ENCODE measurements at regions not wholly inside any gene's neighbourhood (a gene's known extent, or its start where the extent isn't known, plus 50 kb on each side); places are given as distances from the start of the nearest gene placed in this dataset.

DNA sequence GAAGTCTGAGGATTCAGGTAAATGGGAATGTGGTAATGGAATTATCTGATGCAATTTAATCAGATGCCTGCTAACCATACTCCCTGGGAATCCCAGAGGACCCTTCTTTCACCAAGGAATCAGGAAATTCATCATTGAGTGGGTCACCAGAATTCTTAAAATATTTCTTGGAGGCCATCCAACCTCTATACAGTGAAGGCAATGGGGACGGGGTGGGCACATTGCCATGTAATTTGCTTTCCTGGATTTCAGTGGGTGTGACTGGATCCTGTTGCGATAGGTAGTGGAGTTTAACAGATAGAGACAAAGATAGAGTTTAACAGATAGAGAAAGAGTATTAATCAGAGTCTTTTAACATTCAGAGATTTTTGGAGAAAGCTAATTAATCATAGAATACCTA lies 394.4 kb downstream of the DAD1 start:
- Histone ChIP-seq H3K4me1 (ENCODE audit: control insufficient read depth in 2 of 2, insufficient read depth in 2 of 2, low read length in 2 of 2) (no peaks in the 10 kb centered on the region), H3K79me2 (ENCODE audit: control insufficient read depth, insufficient read depth, low read length) (no peaks in the 10 kb centered on the region), H4K20me1 (ENCODE audit: control insufficient read depth, insufficient read depth, low read length, poor library complexity, severe bottlenecking) (no peaks in the 10 kb centered on the region), H3K9ac (ENCODE audit: low read length) (no peak overlapping the region), H3K9me3 (ENCODE audit: control extremely low read depth in 1 of 3, control insufficient read depth in 2 of 3, insufficient read depth in 1 of 3, low read length in 2 of 3) (peaks cover 0 to 7% (median 0%) of the 10 kb centered on the region in 3 donors), H3K4me2 (replicated peaks; ENCODE audit: low read depth, low read length, poor library complexity, severe bottlenecking) (no peak overlapping the region), H2AFZ (ENCODE audit: insufficient read depth, low read depth, low read length, poor library complexity, severe bottlenecking) (no peak overlapping the region), H3K27ac (ENCODE audit: low read length in 2 of 2) (no peak overlapping the region), H3K4me3 (ENCODE audit: control extremely low read depth in 1 of 5, extremely low read depth in 1 of 5, insufficient read depth in 1 of 5, low read depth in 2 of 5, low read length in 4 of 5) (no peak overlapping the region), H3K27me3 (replicated peaks in 1 of 4; ENCODE audit: control extremely low read depth in 1 of 4, control insufficient read depth in 3 of 4, insufficient read depth in 4 of 4, low read length in 3 of 4) (peaks cover 0 to 3% (median 0%) of the 10 kb centered on the region in 4 experiments), H3K36me3 (replicated peaks in 1 of 2; ENCODE audit: control extremely low read depth in 1 of 2, control insufficient read depth in 1 of 2, extremely low read depth in 1 of 2, insufficient read depth in 2 of 2, low read length in 1 of 2) (no peaks in the 10 kb centered on the region)
- Mint-ChIP-seq H3K27ac (no peak overlapping the region), H3K9me3 (ENCODE audit: insufficient read depth) (peaks cover 5% of the 10 kb centered on the region), H3K4me3 (no peak overlapping the region), H3K4me1 (no peaks in the 10 kb centered on the region), H3K27me3 (peaks cover 33% of the 10 kb centered on the region)
- ChIA-PET CTCF (no interaction called here), POLR2A (no interaction called here)
- 100% methylated on average over 1 of the region's 2 CpGs for WGBS (ENCODE audit: insufficient coverage)
- TF ChIP-seq, protein P1, sequence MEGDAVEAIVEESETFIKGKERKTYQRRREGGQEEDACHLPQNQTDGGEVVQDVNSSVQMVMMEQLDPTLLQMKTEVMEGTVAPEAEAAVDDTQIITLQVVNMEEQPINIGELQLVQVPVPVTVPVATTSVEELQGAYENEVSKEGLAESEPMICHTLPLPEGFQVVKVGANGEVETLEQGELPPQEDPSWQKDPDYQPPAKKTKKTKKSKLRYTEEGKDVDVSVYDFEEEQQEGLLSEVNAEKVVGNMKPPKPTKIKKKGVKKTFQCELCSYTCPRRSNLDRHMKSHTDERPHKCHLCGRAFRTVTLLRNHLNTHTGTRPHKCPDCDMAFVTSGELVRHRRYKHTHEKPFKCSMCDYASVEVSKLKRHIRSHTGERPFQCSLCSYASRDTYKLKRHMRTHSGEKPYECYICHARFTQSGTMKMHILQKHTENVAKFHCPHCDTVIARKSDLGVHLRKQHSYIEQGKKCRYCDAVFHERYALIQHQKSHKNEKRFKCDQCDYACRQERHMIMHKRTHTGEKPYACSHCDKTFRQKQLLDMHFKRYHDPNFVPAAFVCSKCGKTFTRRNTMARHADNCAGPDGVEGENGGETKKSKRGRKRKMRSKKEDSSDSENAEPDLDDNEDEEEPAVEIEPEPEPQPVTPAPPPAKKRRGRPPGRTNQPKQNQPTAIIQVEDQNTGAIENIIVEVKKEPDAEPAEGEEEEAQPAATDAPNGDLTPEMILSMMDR (IDR thresholded peaks at IDR 0.05) = no peak
- no peak for TF ChIP-seq EZH2 (IDR thresholded peaks at IDR 0.05; ENCODE audit: borderline replicate concordance, insufficient read depth, low read depth, low read length, poor library complexity, severe bottlenecking)
- DNase-seq (no peak), ATAC-seq (ENCODE audit: low read depth) (no peak)
- intact Hi-C loops (cut with micrococcal nuclease) = no loop called here

DNA sequence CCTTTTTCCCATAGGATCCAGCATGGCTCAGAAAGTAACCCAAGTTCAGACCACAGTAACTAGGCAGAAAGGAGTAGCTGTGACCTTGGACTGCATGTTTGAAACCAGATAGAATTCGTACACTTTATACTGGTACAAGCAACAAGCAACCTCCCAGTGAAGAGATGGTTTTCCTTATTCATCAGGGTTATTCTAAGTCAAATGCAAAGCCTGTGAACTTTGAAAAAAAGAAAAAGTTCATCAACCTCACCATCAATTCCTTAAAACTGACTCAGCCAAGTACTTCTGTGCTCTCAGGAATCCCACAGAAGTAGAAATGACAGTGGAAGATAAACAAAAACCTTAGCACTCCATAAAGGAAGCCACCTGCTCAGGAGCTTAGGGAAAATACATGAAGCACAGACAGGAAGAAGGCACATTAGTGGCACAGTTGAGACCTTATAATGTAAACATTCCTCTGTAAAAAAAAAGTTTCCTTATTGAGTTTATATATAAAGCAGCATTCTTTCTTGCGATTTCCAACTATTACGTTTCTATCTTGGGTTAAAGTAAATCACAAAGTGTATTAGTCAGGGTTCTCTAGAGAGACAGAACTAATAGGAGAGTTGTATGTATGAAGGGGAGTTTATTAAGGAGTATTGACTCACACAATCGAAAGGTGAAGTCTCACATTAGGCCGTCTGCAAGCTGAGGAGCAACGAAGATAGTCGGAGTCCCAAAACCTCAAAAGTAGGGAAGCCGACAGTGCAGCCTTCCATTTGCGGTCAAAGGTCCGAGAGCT lies 398.4 kb downstream of the DAD1 start:
- peaks cover 30% of the 10 kb centered on the region for H3K27me3 Mint-ChIP-seq
- H2AFZ ChIP-seq (ENCODE audit: insufficient read depth, low read depth, low read length, poor library complexity, severe bottlenecking) = no peak overlapping the region
- 83% methylated on average over 7 of the region's 10 CpGs for WGBS (ENCODE audit: insufficient coverage)

More for the DNA sequence above, 398.4 kb downstream of the DAD1 start:
- Histone ChIP-seq H3K4me2 (replicated peaks; ENCODE audit: low read depth, low read length, poor library complexity, severe bottlenecking) (no peak overlapping the region), H3K4me1 (ENCODE audit: control insufficient read depth in 2 of 2, insufficient read depth in 2 of 2, low read length in 2 of 2) (no peaks in the 10 kb centered on the region), H3K9ac (ENCODE audit: low read length) (no peak overlapping the region), H3K27me3 (replicated peaks in 1 of 4; ENCODE audit: control extremely low read depth in 1 of 4, control insufficient read depth in 3 of 4, insufficient read depth in 4 of 4, low read length in 3 of 4) (peaks cover 0 to 4% (median 0%) of the 10 kb centered on the region in 4 experiments), H3K4me3 (ENCODE audit: control extremely low read depth in 1 of 5, extremely low read depth in 1 of 5, insufficient read depth in 1 of 5, low read depth in 2 of 5, low read length in 4 of 5) (no peak overlapping the region), H3K79me2 (ENCODE audit: control insufficient read depth, insufficient read depth, low read length) (no peaks in the 10 kb centered on the region), H3K9me3 (ENCODE audit: control extremely low read depth in 1 of 3, control insufficient read depth in 2 of 3, insufficient read depth in 1 of 3, low read length in 2 of 3) (no peaks in the 10 kb centered on the region), H3K27ac (ENCODE audit: low read length in 2 of 2) (no peak overlapping the region), H3K36me3 (replicated peaks in 1 of 2; ENCODE audit: control extremely low read depth in 1 of 2, control insufficient read depth in 1 of 2, extremely low read depth in 1 of 2, insufficient read depth in 2 of 2, low read length in 1 of 2) (no peaks in the 10 kb centered on the region), H4K20me1 (ENCODE audit: control insufficient read depth, insufficient read depth, low read length, poor library complexity, severe bottlenecking) (no peaks in the 10 kb centered on the region)
- CTCF ChIA-PET = no interaction called here
- no peaks in the 10 kb centered on the region for H3K4me1 Mint-ChIP-seq
- no peak overlapping the region for H3K27ac Mint-ChIP-seq
- intact Hi-C loops (cut with micrococcal nuclease) = no loop called here
- TF ChIP-seq EZH2 (IDR thresholded peaks at IDR 0.05; ENCODE audit: borderline replicate concordance, insufficient read depth, low read depth, low read length, poor library complexity, severe bottlenecking) = no peak
- TF ChIP-seq, protein P1 (IDR thresholded peaks at IDR 0.05) = no peak
- DNase-seq (no peak), ATAC-seq (ENCODE audit: low read depth) (no peak)
- POLR2A ChIA-PET = no interaction called here
- no peaks in the 10 kb centered on the region for H3K9me3 Mint-ChIP-seq (ENCODE audit: insufficient read depth)
- no peak overlapping the region for H3K4me3 Mint-ChIP-seq
